Esophagus squamous epithelium (tissue), 5 donors: ENCODE measurements at regions not wholly inside any gene's neighbourhood (a gene's known extent, or its start where the extent isn't known, plus 50 kb on each side); places are given as distances from the start of the nearest gene placed in this dataset.

Experiments
- DNase-seq: peaks from one replicate; lab custom pipeline; 2025; lab: John Stamatoyannopoulos, UW
- H3K27ac ChIP-seq, 4 donors: fragments of 200-600 bp; sonication (generic); one replicate each; pipeline ENCODE4 v1.5.1; 2016 to 2019; ENCODE audit warnings: mild to moderate bottlenecking in 1 of 4
- H3K27me3 ChIP-seq, 4 donors: fragments of 200-600 bp; sonication (generic); 1 replicate in 3 of 4; 2 replicates in 1 of 4; pipeline versions ENCODE4 v1.5.1 to v1.6.0; 2017 to 2021; ENCODE audit warnings: antibody characterized with exemption in 1 of 4
- H3K36me3 ChIP-seq, 3 donors: fragments of 200-600 bp; sonication (generic); one replicate each; pipeline ENCODE4 v1.5.1; 2016 to 2019
- H3K4me1 ChIP-seq, 3 donors: fragments of 200-600 bp; sonication (generic); one replicate each; pipeline ENCODE4 v1.5.1; 2017 to 2019
- H3K4me3 ChIP-seq, 4 donors: fragments of 200-600 bp; sonication (generic); 1 replicate in 3 of 4; 2 replicates in 1 of 4; pipeline ENCODE4 v1.5.1; 2016 to 2019; ENCODE audit warnings: mild to moderate bottlenecking in 2 of 4, moderate library complexity in 1 of 4
- H3K9me3 ChIP-seq, 3 donors: fragments of 200-600 bp; sonication (generic); one replicate each; pipeline ENCODE4 v1.5.1; 2016 to 2019
- CTCF ChIP-seq, 6 experiments: fragments of 450-650 bp in 4 of 6; fragments of 200-600 bp in 2 of 6; sonication (generic) in 2 of 6; IDR thresholded peaks; one replicate each; pipeline ENCODE4 v1.5.1; 2016 to 2019; ENCODE audit warnings: antibody characterized with exemption in 6 of 6, mild to moderate bottlenecking in 4 of 6, moderate library complexity in 4 of 6
- POLR2A ChIP-seq, 4 donors: fragments of 450-650 bp; IDR thresholded peaks; one replicate each; pipeline ENCODE4 v1.6.1; 2017; ENCODE audit warnings: antibody characterized with exemption in 4 of 4, mild to moderate bottlenecking in 4 of 4, moderate library complexity in 3 of 4
- WGBS, 2 donors: methylation state at CpG; one replicate each; pipeline ENCODE4 v1.1.5; 2018; 5-methylcytosine and 5-hydroxymethylcytosine counted together
- intact Hi-C: fragments of 100-400 bp; cut with DNase I; formaldehyde crosslinking; loops from one replicate; pipeline ENCODE4 v1.15.0; 2022
- donor health status: DM: yes; HTN: yes; CAD: no.

GRCh38 chr14:85428926-85429325 is 101.0 kb upstream of the FLRT2 start:
- 69 to 76% methylated on average over 2 of the region's 2 CpGs for WGBS, 2 donors
- H3K27ac ChIP-seq = no peak overlapping the region
- H3K36me3 ChIP-seq = no peaks in the 10 kb centered on the region
- H3K4me3 ChIP-seq = no peak overlapping the region
- no peaks in the 10 kb centered on the region for H3K4me1 ChIP-seq
- H3K9me3 ChIP-seq = no peaks in the 10 kb centered on the region
- no peaks in the 10 kb centered on the region for H3K27me3 ChIP-seq
- intact Hi-C loops = no loop called here
- DNase-seq = no peak
- TF ChIP-seq POLR2A (IDR thresholded peaks at IDR 0.05) (no peak), CTCF (IDR thresholded peaks at IDR 0.05) (no peak)

GRCh38 chr14:85437148-85437547 is 92.8 kb upstream of the FLRT2 start:
- Histone ChIP-seq H3K27me3 (no peaks in the 10 kb centered on the region), H3K9me3 (no peaks in the 10 kb centered on the region), H3K4me3 (no peak overlapping the region), H3K27ac (no peak overlapping the region), H3K36me3 (no peaks in the 10 kb centered on the region), H3K4me1 (peaks cover 5 to 14% (median 7%) of the 10 kb centered on the region in 3 donors)
- 42 to 60% methylated on average over 1 of the region's 1 CpG for WGBS, 2 donors
- no peak for DNase-seq
- intact Hi-C loops = no loop called here
- TF ChIP-seq CTCF (IDR thresholded peaks at IDR 0.05) = no peak
- TF ChIP-seq POLR2A (IDR thresholded peaks at IDR 0.05) = no peak

GRCh38 chr14:85438001-85438400 is 91.9 kb upstream of the FLRT2 start:
- Histone ChIP-seq H3K4me1 (peaks cover 5 to 14% (median 7%) of the 10 kb centered on the region in 3 donors), H3K27me3 (no peaks in the 10 kb centered on the region), H3K27ac (no peak overlapping the region), H3K4me3 (no peak overlapping the region), H3K36me3 (no peaks in the 10 kb centered on the region), H3K9me3 (no peaks in the 10 kb centered on the region)
- no peak for DNase-seq
- TF ChIP-seq POLR2A (IDR thresholded peaks at IDR 0.05) = no peak
- no peak for TF ChIP-seq CTCF (IDR thresholded peaks at IDR 0.05)
- intact Hi-C loops = no loop called here
- WGBS, 2 donors = 85 to 92% methylated on average over 13 of the region's 13 CpGs

GRCh38 chr14:85438481-85438942 is 91.4 kb upstream of the FLRT2 start:
- intact Hi-C loops = no loop called here
- no peaks in the 10 kb centered on the region for H3K36me3 ChIP-seq

More at GRCh38 chr14:85438481-85438942, 91.4 kb upstream of the FLRT2 start:
- no peaks in the 10 kb centered on the region for H3K9me3 ChIP-seq
- no peak overlapping the region for H3K4me3 ChIP-seq
- no peaks in the 10 kb centered on the region for H3K27me3 ChIP-seq
- TF ChIP-seq POLR2A (IDR thresholded peaks at IDR 0.05) (no peak), CTCF (IDR thresholded peaks at IDR 0.05) (no peak)
- H3K4me1 ChIP-seq = peaks cover 5 to 14% (median 7%) of the 10 kb centered on the region in 3 donors
- 86 to 93% methylated on average over 3 to 4 of the region's 4 CpGs for WGBS, 2 donors
- no peak overlapping the region for H3K27ac ChIP-seq
- DNase-seq = no peak
